ENCODE measurements at regions not wholly inside any gene's neighbourhood (a gene's known extent, or its start where the extent isn't known, plus 50 kb on each side); places are given as distances from the start of the nearest gene placed in this dataset.

- TF ChIP-seq GATA2 (IDR thresholded peaks at IDR 0.05; ENCODE audit: low read depth, low read length): no peak
- TF ChIP-seq GATA3 (IDR thresholded peaks at IDR 0.05; ENCODE audit: low read depth, low read length): no peak
Observed at GRCh38 chr10:131446171-131446570, 134.7 kb upstream of the TCERG1L start.

- no peak for TF ChIP-seq GATA2 (IDR thresholded peaks at IDR 0.05; ENCODE audit: low read depth, low read length)
- TF ChIP-seq GATA3 (IDR thresholded peaks at IDR 0.05; ENCODE audit: low read depth, low read length): no peak
Observed at GRCh38 chr10:131448171-131448570, 136.7 kb upstream of the TCERG1L start.

GRCh38 chr10:131448883-131449282 is 137.4 kb upstream of the TCERG1L start:
- TF ChIP-seq GATA3 (IDR thresholded peaks at IDR 0.05; ENCODE audit: low read depth, low read length) (no peak), GATA2 (IDR thresholded peaks at IDR 0.05; ENCODE audit: low read depth, low read length) (no peak)

GRCh38 chr10:131450216-131450765 is 138.8 kb upstream of the TCERG1L start:
- TF ChIP-seq GATA2 (IDR thresholded peaks at IDR 0.05; ENCODE audit: low read depth, low read length) (no peak), GATA3 (IDR thresholded peaks at IDR 0.05; ENCODE audit: low read depth, low read length) (no peak)

- no peak for TF ChIP-seq GATA2 (IDR thresholded peaks at IDR 0.05; ENCODE audit: low read depth, low read length)
- no peak for TF ChIP-seq GATA3 (IDR thresholded peaks at IDR 0.05; ENCODE audit: low read depth, low read length)
Observed at GRCh38 chr10:131451407-131452015, 140.0 kb upstream of the TCERG1L start.

- TF ChIP-seq GATA2 (IDR thresholded peaks at IDR 0.05; ENCODE audit: low read depth, low read length) (no peak), GATA3 (IDR thresholded peaks at IDR 0.05; ENCODE audit: low read depth, low read length) (no peak)
Observed at GRCh38 chr10:131452926-131453720, 141.6 kb upstream of the TCERG1L start.

- TF ChIP-seq GATA3 (IDR thresholded peaks at IDR 0.05; ENCODE audit: low read depth, low read length) (no peak), GATA2 (IDR thresholded peaks at IDR 0.05; ENCODE audit: low read depth, low read length) (no peak)
Observed at GRCh38 chr10:131453721-131454634, 142.5 kb upstream of the TCERG1L start.

GRCh38 chr10:131456411-131456810 is 144.9 kb upstream of the TCERG1L start:
- no peak for TF ChIP-seq GATA2 (IDR thresholded peaks at IDR 0.05; ENCODE audit: low read depth, low read length)
- no peak for TF ChIP-seq GATA3 (IDR thresholded peaks at IDR 0.05; ENCODE audit: low read depth, low read length)

- TF ChIP-seq GATA3 (IDR thresholded peaks at IDR 0.05; ENCODE audit: low read depth, low read length): no peak
- no peak for TF ChIP-seq GATA2 (IDR thresholded peaks at IDR 0.05; ENCODE audit: low read depth, low read length)
Observed at GRCh38 chr10:131461093-131461492, 149.6 kb upstream of the TCERG1L start.

- TF ChIP-seq GATA2 (IDR thresholded peaks at IDR 0.05; ENCODE audit: low read depth, low read length): no peak
- TF ChIP-seq GATA3 (IDR thresholded peaks at IDR 0.05; ENCODE audit: low read depth, low read length): no peak
Observed at GRCh38 chr10:131464789-131465188, 153.3 kb upstream of the TCERG1L start.

- no peak for TF ChIP-seq GATA2 (IDR thresholded peaks at IDR 0.05; ENCODE audit: low read depth, low read length)
Observed at GRCh38 chr10:131469551-131469950, 158.0 kb upstream of the TCERG1L start.

- TF ChIP-seq GATA2 (IDR thresholded peaks at IDR 0.05; ENCODE audit: low read depth, low read length): no peak
- TF ChIP-seq GATA3 (IDR thresholded peaks at IDR 0.05; ENCODE audit: low read depth, low read length): no peak
Observed at GRCh38 chr10:131473645-131474044, 162.1 kb upstream of the TCERG1L start.

- TF ChIP-seq GATA3 (IDR thresholded peaks at IDR 0.05; ENCODE audit: low read depth, low read length) (no peak), GATA2 (IDR thresholded peaks at IDR 0.05; ENCODE audit: low read depth, low read length) (no peak)
Observed at GRCh38 chr10:131474416-131474815, 162.9 kb upstream of the TCERG1L start.

GRCh38 chr10:131475043-131475442 is 163.5 kb upstream of the TCERG1L start:
- no peak for TF ChIP-seq GATA2 (IDR thresholded peaks at IDR 0.05; ENCODE audit: low read depth, low read length)
- no peak for TF ChIP-seq GATA3 (IDR thresholded peaks at IDR 0.05; ENCODE audit: low read depth, low read length)

All from SH-SY5Y (cell line).